ENCODE measurements at regions not wholly inside any gene's neighbourhood (a gene's known extent, or its start where the extent isn't known, plus 50 kb on each side); places are given as distances from the start of the nearest gene placed in this dataset.
"Not testable (repeated sequence)": the region's sequence is repeated elsewhere in the genome, so short reads cannot be mapped to it uniquely, and the experiment has no call there.

GRCh38 chr6:11452106-11452505, 85.4 kb upstream of the TMEM170B start:
- DNase-seq: not testable (repeated sequence)

GRCh38 chr6:11450037-11450436, 87.5 kb upstream of the TMEM170B start:
- DNase-seq: no peak

- DNase-seq: no peak
Observed at GRCh38 chr6:11449408-11449807, 88.1 kb upstream of the TMEM170B start.

GRCh38 chr6:11448038-11448437, 89.5 kb upstream of the TMEM170B start:
- peak in 1 of 4 experiments; percentile 40 for DNase-seq

DNA sequence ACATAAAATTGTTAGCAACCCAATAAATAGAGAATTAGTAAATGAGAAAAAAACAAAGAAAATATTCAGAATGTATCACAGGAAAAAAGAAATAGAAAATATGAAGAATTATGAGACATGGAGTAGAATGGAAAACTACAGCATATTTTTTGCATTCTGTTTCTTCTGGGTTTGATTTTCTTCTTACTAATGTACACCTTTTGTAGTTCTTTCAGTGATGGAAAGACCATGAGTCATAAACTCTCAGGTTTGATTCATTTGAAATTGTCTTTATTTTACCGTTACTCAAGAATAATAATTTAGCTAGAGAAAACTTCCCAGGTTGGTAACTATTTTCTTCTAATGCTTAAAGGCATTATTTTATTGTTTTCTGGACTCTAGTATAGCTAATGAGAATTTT, 90.3 kb upstream of the TMEM170B start:
- no peak for DNase-seq

DNA sequence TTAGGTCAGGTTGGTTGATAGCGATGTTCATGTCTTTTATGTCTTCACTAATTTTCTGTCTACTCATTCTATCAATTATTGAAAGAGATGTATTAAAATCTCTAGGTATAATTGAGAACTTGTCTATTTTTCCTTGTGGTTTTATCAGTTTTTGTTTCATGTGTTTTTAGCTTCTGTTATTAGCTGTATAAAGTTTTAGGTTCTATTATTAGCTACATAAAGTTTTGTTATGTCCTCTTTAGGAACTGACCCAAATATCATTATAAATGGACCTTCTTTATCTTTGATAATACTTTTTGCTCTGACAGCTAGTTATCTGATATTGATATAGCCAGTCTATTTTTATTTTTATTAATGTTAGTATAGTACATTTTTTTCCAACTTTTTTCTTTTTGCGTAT, 92.4 kb upstream of the TMEM170B start:
- DNase-seq: no peak

GRCh38 chr6:11443125-11443524, 94.4 kb upstream of the TMEM170B start:
- not testable (repeated sequence) for DNase-seq

DNA sequence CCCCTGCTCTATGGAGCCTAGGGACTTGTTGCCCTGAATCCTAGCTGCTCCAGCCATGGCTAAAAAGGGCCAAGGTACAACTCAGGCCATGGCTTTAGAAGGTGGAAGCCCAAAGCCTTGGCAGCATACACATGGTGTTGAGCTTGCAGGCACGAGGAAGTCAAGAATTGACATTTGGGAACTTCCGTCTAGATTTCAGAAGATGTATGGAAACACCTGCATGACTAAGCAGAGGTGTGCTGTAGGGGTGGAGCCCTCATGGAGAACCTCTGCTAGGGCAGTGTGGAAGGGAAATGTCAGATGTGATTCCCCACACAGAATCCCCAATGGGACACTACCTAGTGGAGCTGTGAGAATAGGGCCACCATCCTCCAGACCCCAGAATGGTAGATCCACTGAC, 95.1 kb upstream of the TMEM170B start:
- no peak for DNase-seq

DNA sequence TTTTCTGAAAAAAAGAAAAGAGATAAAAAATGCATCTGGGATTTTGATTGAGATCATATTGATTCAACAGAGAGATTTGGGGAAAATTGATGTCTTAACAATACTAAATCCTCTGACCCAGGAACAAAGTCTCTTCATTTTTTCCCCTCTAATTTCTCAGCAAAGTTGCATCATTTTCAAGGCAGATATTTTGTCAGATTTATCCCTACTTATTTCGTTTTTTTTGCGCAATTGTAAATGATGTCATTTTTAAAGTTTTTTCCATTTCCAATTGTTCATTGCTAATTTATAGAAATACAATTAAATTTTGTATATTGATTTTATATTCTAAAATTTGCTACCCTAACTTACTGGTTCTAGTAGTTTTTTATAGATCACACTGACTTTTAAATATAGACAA, 97.7 kb upstream of the TMEM170B start:
- no peak for DNase-seq

- peak; percentile 39 to 90 (median 58) for DNase-seq
Observed at GRCh38 chr6:11439017-11439420, 98.5 kb upstream of the TMEM170B start.

GRCh38 chr6:11437824-11438459, 99.6 kb upstream of the TMEM170B start:
- DNase-seq: peak in 2 of 4 experiments; percentile 13 to 21

GRCh38 chr6:11436508-11437096, 100.9 kb upstream of the TMEM170B start:
- DNase-seq: no peak

DNA sequence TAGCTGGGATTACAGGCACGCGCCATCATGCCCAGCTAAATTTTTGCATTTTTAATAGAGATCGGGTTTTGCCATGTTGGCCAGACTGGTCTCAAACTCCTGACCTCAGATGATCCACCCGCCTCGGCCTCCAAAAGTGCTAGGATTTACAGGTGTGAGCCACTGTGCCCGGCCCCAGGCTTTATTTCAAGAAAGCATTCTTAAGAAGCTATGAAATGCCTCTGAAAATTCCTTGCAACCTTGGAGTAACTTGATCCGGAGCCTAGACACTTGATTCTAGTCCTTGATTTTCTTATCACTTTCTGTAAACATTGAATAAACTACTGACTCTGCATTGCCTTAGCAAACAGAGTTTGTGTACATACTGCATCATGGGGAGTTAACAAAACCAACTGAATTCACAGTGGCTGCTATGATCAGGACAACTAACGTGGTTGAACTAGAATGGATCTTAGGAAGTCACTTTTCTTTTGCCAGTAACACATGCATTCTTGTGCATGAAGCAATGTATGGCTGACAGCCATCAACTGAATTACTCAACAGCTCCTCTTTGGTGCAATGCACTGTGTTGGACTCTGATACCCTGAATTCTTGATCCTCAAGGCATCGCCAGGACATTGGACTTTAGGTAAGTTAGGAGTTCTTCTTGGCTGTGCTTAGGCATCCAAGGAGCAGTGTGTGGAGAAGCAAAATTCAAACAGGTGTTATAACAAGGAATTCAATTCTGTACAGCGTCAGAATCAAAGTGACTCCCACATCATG, 102.8 kb upstream of the TMEM170B start:
- peak in 3 of 4 experiments; percentile 28 to 36 (median 32) for DNase-seq

- DNase-seq: no peak
Observed at GRCh38 chr6:11433860-11434259, 103.7 kb upstream of the TMEM170B start.

DNA sequence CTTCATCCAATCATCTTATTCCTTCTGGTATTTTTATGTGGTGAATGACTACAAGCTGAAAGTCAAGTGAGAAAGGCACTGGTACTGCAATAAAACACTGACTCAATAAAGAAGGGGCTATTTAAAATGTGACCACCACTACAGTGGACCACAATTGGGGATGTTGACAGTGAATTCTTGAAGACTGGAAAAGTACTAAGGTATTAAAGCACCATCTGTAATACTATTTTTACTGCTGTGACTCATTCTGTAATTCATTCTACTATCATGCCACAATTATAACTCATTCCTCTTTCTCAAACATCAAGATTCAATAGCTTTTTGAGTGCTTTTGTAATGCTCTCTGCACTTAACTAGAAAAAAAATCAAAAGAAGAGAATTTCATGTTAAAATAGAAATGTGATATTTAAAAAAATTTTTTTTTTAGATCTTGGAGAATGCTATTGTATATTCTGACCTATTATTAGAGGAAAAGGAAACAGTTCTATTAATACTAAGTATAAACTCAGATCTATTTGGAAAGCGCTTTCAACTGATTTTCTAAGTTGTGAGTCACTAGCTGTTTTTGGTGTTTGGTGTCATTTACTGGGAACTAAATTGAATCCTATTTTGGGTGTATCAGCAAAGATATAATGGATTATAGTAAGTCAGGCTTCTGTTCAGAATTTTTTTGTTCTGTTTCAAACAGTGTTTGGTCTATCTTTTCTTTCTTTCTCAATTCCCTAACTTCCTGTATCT, 104.7 kb upstream of the TMEM170B start:
- DNase-seq: peak; percentile 7 to 71 (median 47)

- DNase-seq: no peak
Observed at GRCh38 chr6:11432091-11432490, 105.5 kb upstream of the TMEM170B start.

GRCh38 chr6:11431455-11431937, 106.1 kb upstream of the TMEM170B start:
- DNase-seq: no peak

DNA sequence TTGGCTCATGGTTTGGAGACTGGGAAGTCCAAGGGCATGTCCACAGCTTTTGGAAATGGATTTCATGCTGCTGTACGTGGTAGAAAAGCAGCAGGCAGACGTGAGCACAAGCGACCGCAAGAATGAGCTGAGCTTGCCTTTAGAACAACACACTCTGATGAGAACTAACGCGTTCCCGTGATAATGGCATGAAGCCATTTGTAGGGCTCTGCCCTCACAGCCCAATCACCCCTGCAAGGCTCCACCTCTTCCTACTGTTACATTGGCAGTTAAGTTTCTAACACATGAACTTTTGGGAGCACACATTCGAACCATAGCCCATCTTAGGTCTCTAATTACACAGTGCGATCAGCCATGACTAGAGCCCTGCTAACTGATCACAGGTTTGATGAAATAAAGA, 107.5 kb upstream of the TMEM170B start:
- no peak for DNase-seq

DNA sequence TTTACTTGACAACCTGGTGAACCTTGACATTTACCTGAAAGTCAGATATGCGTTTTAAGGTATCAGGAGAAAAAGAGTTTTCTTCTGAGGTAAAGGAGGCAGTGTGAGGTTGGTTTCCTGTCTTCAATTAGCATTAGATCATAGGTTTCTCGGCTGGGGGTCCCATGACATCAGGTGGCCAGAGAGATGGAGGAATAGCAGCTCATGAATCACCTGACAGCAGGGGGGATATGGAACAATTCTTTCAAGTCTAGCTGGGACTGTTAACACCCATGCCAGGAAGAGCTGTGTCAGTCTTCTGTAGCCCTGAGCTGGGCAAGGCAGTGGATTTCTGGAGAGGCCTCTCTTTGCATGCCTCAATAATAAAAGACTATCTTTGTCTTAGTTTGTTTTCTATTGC, 108.0 kb upstream of the TMEM170B start:
- no peak for DNase-seq

GRCh38 chr6:11428895-11429294, 108.7 kb upstream of the TMEM170B start:
- DNase-seq: no peak

DNA sequence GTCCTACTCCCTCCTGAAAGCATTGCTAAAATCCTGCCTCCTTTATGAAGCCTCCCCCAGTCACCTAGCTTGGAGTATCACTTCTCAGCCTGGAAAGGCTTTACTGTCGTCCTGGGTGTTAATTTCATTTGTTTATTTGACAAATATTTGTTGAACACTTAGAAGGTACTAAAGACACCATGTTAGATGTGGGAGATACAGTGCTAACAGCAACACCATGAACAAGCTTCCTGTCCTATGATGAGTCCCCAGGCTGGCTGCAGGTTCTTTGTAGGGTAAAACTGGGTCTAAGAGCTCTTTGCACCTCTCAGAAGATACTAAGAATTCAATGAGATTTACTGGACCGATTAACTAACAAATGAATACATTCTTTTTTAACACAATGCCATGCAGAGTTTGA, 109.2 kb upstream of the TMEM170B start:
- no peak for DNase-seq

DNA sequence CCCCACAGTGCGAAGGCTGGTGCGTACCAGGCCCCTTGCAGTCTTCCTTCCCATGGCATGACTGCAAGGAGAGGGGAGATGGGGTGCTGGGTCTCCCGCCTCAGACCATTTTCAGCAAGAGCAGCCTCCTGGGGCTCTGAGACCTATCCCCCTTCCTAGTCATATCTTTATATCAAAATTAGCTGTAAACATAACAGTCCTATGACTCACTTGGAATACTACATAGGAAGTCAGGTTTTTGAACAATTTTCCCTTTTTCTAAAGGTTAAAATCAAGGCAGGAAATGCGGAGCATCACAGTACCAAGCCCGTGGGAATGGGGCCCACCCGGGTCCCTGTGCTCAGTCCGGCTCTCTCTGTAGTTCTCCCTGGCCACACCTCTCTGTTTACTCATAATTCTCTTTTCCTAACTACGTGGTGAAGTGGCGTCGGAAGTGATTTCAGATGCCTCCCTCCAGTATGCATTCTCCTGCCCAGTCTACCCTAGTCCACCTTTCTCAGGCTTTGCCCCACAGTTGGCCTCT, 109.8 kb upstream of the TMEM170B start:
- no peak for DNase-seq

Measured in suppressor macrophage (primary cell).